Activated effector memory CD4-positive, alpha-beta T cell treated with Interleukin-2 at 50 U/mL for 16 hours (primary cell): ENCODE measurements at regions not wholly inside any gene's neighbourhood (a gene's known extent, or its start where the extent isn't known, plus 50 kb on each side); places are given as distances from the start of the nearest gene placed in this dataset.
"Not testable (repeated sequence)": the region's sequence is repeated elsewhere in the genome, so short reads cannot be mapped to it uniquely, and the experiment has no call there.

Experiments used
- DNase-seq: peaks from one replicate; pipeline ENCODE4 v3.0.0-alpha.2; 2020

GRCh38 chr3:20608054-20608738 lies 422.2 kb upstream of the SGO1 start:
- no peak for DNase-seq

GRCh38 chr3:20604659-20605058 lies 418.7 kb upstream of the SGO1 start:
- no peak for DNase-seq

- no peak for DNase-seq
Observed at GRCh38 chr3:20589275-20589674, 403.3 kb upstream of the SGO1 start.

- DNase-seq = no peak
Observed at GRCh38 chr3:20588781-20589180, 402.8 kb upstream of the SGO1 start.

- no peak for DNase-seq
Observed at GRCh38 chr3:20583648-20584047, 397.6 kb upstream of the SGO1 start.

- DNase-seq = no peak
Observed at GRCh38 chr3:20576228-20576627, 390.2 kb upstream of the SGO1 start.

- DNase-seq = no peak
Observed at GRCh38 chr3:20575146-20575545, 389.1 kb upstream of the SGO1 start.

GRCh38 chr3:20574746-20575145 lies 388.7 kb upstream of the SGO1 start:
- no peak for DNase-seq

GRCh38 chr3:20573175-20573574 lies 387.2 kb upstream of the SGO1 start:
- DNase-seq = no peak

- no peak for DNase-seq
Observed at GRCh38 chr3:20572473-20572872, 386.5 kb upstream of the SGO1 start.

GRCh38 chr3:20569310-20569709 lies 383.3 kb upstream of the SGO1 start:
- no peak for DNase-seq

- no peak for DNase-seq
Observed at GRCh38 chr3:20564966-20565365, 379.0 kb upstream of the SGO1 start.

- DNase-seq = no peak
Observed at GRCh38 chr3:20563985-20564384, 378.0 kb upstream of the SGO1 start.

GRCh38 chr3:20563251-20563650 lies 377.2 kb upstream of the SGO1 start:
- DNase-seq = no peak

- DNase-seq = no peak
Observed at GRCh38 chr3:20561166-20561565, 375.2 kb upstream of the SGO1 start.

- not testable (repeated sequence) for DNase-seq
Observed at GRCh38 chr3:20560446-20560845, 374.4 kb upstream of the SGO1 start.

- no peak for DNase-seq
Observed at GRCh38 chr3:20558161-20558560, 372.2 kb upstream of the SGO1 start.

- DNase-seq = no peak
Observed at GRCh38 chr3:20556661-20557060, 370.7 kb upstream of the SGO1 start.

- DNase-seq = no peak
Observed at GRCh38 chr3:20552605-20553275, 366.7 kb upstream of the SGO1 start.

- DNase-seq = not testable (repeated sequence)
Observed at GRCh38 chr3:20547361-20548269, 361.6 kb upstream of the SGO1 start.

- DNase-seq = no peak
Observed at GRCh38 chr3:20546636-20547035, 360.6 kb upstream of the SGO1 start.

GRCh38 chr3:20543535-20544226 lies 357.7 kb upstream of the SGO1 start:
- no peak for DNase-seq

GRCh38 chr3:20540066-20540465 lies 354.1 kb upstream of the SGO1 start:
- DNase-seq = no peak
